GM23338 (cell line): ENCODE measurements at regions not wholly inside any gene's neighbourhood (a gene's known extent, or its start where the extent isn't known, plus 50 kb on each side); places are given as distances from the start of the nearest gene placed in this dataset.

Source experiments
- CREB1 ChIP-seq: fragments of 250-450 bp; sonication (Bioruptor Pico); IDR thresholded peaks from 2 replicates; pipeline ENCODE4 v1.5.0; 2020; ENCODE audit warnings: low read depth, mild to moderate bottlenecking, moderate library complexity
- EZH2 ChIP-seq: fragments of 200-600 bp; sonication (generic); IDR thresholded peaks from one replicate; pipeline ENCODE4 v1.8.0; 2017; ENCODE audit warnings: antibody characterized with exemption, mild to moderate bottlenecking, low read depth; ENCODE audit not compliant: unreplicated experiment
- EZH2phosphoT487 ChIP-seq: fragments of 200-600 bp; sonication (generic); IDR thresholded peaks from one replicate; pipeline ENCODE4 v1.8.1; 2018; ENCODE audit warnings: antibody characterized with exemption; ENCODE audit not compliant: unreplicated experiment
- JUNB ChIP-seq: IDR thresholded peaks from one replicate; pipeline ENCODE4 v1.6.1; 2016; ENCODE audit warnings: antibody characterized with exemption; ENCODE audit not compliant: unreplicated experiment
- NANOG ChIP-seq: IDR thresholded peaks from 2 replicates; pipeline ENCODE4 v1.6.1; 2016; ENCODE audit warnings: antibody characterized with exemption, borderline replicate concordance
- POLR2AphosphoS5 ChIP-seq: IDR thresholded peaks from 2 replicates; pipeline ENCODE4 v1.6.1; 2016; ENCODE audit warnings: antibody characterized with exemption, low read depth
- STAT1 ChIP-seq: IDR thresholded peaks from one replicate; pipeline ENCODE4 v1.6.1; 2016; ENCODE audit warnings: antibody characterized with exemption; ENCODE audit not compliant: unreplicated experiment
- ZNF114 ChIP-seq: fragments of 250-450 bp; sonication (Bioruptor Pico); IDR thresholded peaks from 2 replicates; pipeline ENCODE4 v1.5.0; 2020; ENCODE audit warnings: mild to moderate bottlenecking, moderate library complexity
- ZNF331 ChIP-seq: fragments of 250-450 bp; sonication (Bioruptor Pico); IDR thresholded peaks from 2 replicates; pipeline ENCODE4 v1.5.0; 2020; ENCODE audit warnings: low read depth, mild to moderate bottlenecking, moderate library complexity
- TF ChIP-seq, protein P1 (sequence below), 2 experiments: fragments of 200-600 bp in 1 of 2; sonication (generic) in 1 of 2; conservative IDR thresholded peaks; 2 replicates each; pipeline versions ENCODE4 v1.5.1 to v1.6.1; 2016 to 2017; ENCODE audit warnings: antibody characterized with exemption in 2 of 2, low read depth in 2 of 2, mild to moderate bottlenecking in 2 of 2, moderate library complexity in 1 of 2
- TF ChIP-seq, protein P2 (sequence below): IDR thresholded peaks from 2 replicates; pipeline ENCODE4 v1.6.1; 2016; ENCODE audit warnings: antibody characterized with exemption
- TF ChIP-seq, protein P3 (sequence below): IDR thresholded peaks from one replicate; pipeline ENCODE4 v1.6.1; 2018; ENCODE audit warnings: antibody characterized with exemption; ENCODE audit not compliant: unreplicated experiment
- TF ChIP-seq, protein P4 (sequence below): fragments of 250-450 bp; sonication (Bioruptor Pico); IDR thresholded peaks from 2 replicates; pipeline ENCODE4 v1.5.0; 2020; ENCODE audit warnings: mild to moderate bottlenecking, moderate library complexity

DNA sequence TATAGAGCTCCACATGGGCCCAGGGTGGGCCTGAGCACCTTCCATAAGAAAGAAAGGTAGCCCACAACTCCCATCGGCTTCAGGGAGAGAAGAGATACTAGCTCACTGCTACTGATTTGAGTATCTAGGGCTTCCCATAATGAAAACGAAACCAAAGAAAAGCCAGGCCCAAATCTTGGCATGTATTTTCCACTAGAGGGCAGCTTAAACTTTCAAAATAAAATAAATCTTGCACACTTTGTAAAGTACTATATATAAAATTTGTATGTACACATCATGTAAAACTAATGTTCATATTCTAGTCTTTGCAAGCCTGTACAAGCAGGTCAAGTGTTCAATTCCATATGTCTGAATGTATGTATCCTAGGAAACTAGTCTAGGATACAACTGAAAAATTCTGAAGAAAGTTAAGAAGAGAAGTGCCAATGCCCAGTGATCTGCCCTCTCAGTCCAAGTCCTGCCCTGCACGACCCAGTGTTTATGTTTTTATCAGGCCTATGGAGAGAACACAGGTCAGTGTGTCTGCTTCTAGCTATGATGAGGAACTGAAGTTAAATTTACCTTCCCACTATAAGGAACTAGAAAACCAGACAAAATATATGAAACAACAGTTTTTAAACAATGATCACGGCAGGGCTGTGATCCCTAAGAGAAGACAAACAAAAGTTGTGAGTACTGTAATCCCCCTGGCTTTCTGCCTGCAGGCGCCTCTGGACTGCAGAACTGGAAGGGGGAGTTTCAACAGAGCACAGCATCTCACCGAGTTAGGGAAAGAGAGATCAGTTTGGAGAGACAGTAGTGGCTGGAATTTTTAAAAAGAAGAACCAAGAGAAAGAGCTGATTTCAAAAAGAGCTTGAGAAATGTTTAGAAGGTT lies 475.7 kb downstream of the UQCRFS1 start:
- TF ChIP-seq, protein P1, sequence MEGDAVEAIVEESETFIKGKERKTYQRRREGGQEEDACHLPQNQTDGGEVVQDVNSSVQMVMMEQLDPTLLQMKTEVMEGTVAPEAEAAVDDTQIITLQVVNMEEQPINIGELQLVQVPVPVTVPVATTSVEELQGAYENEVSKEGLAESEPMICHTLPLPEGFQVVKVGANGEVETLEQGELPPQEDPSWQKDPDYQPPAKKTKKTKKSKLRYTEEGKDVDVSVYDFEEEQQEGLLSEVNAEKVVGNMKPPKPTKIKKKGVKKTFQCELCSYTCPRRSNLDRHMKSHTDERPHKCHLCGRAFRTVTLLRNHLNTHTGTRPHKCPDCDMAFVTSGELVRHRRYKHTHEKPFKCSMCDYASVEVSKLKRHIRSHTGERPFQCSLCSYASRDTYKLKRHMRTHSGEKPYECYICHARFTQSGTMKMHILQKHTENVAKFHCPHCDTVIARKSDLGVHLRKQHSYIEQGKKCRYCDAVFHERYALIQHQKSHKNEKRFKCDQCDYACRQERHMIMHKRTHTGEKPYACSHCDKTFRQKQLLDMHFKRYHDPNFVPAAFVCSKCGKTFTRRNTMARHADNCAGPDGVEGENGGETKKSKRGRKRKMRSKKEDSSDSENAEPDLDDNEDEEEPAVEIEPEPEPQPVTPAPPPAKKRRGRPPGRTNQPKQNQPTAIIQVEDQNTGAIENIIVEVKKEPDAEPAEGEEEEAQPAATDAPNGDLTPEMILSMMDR (conservative IDR thresholded peaks at IDR 0.05; ENCODE audit: low read depth in 2 of 2), result peak; percentile 49 to 84
- TF ChIP-seq POLR2AphosphoS5 (no peak), EZH2 (no peak), EZH2phosphoT487 (no peak), JUNB (no peak), CREB1 (CRISPR knock-in tag) (no peak), NANOG (no peak), STAT1 (no peak), ZNF114 (CRISPR knock-in tag) (no peak), ZNF331 (CRISPR knock-in tag) (no peak)
- TF ChIP-seq, protein P2, sequence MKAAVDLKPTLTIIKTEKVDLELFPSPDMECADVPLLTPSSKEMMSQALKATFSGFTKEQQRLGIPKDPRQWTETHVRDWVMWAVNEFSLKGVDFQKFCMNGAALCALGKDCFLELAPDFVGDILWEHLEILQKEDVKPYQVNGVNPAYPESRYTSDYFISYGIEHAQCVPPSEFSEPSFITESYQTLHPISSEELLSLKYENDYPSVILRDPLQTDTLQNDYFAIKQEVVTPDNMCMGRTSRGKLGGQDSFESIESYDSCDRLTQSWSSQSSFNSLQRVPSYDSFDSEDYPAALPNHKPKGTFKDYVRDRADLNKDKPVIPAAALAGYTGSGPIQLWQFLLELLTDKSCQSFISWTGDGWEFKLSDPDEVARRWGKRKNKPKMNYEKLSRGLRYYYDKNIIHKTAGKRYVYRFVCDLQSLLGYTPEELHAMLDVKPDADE, result no peak
- TF ChIP-seq, protein P3, sequence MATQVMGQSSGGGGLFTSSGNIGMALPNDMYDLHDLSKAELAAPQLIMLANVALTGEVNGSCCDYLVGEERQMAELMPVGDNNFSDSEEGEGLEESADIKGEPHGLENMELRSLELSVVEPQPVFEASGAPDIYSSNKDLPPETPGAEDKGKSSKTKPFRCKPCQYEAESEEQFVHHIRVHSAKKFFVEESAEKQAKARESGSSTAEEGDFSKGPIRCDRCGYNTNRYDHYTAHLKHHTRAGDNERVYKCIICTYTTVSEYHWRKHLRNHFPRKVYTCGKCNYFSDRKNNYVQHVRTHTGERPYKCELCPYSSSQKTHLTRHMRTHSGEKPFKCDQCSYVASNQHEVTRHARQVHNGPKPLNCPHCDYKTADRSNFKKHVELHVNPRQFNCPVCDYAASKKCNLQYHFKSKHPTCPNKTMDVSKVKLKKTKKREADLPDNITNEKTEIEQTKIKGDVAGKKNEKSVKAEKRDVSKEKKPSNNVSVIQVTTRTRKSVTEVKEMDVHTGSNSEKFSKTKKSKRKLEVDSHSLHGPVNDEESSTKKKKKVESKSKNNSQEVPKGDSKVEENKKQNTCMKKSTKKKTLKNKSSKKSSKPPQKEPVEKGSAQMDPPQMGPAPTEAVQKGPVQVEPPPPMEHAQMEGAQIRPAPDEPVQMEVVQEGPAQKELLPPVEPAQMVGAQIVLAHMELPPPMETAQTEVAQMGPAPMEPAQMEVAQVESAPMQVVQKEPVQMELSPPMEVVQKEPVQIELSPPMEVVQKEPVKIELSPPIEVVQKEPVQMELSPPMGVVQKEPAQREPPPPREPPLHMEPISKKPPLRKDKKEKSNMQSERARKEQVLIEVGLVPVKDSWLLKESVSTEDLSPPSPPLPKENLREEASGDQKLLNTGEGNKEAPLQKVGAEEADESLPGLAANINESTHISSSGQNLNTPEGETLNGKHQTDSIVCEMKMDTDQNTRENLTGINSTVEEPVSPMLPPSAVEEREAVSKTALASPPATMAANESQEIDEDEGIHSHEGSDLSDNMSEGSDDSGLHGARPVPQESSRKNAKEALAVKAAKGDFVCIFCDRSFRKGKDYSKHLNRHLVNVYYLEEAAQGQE, result no peak
- TF ChIP-seq, protein P4, sequence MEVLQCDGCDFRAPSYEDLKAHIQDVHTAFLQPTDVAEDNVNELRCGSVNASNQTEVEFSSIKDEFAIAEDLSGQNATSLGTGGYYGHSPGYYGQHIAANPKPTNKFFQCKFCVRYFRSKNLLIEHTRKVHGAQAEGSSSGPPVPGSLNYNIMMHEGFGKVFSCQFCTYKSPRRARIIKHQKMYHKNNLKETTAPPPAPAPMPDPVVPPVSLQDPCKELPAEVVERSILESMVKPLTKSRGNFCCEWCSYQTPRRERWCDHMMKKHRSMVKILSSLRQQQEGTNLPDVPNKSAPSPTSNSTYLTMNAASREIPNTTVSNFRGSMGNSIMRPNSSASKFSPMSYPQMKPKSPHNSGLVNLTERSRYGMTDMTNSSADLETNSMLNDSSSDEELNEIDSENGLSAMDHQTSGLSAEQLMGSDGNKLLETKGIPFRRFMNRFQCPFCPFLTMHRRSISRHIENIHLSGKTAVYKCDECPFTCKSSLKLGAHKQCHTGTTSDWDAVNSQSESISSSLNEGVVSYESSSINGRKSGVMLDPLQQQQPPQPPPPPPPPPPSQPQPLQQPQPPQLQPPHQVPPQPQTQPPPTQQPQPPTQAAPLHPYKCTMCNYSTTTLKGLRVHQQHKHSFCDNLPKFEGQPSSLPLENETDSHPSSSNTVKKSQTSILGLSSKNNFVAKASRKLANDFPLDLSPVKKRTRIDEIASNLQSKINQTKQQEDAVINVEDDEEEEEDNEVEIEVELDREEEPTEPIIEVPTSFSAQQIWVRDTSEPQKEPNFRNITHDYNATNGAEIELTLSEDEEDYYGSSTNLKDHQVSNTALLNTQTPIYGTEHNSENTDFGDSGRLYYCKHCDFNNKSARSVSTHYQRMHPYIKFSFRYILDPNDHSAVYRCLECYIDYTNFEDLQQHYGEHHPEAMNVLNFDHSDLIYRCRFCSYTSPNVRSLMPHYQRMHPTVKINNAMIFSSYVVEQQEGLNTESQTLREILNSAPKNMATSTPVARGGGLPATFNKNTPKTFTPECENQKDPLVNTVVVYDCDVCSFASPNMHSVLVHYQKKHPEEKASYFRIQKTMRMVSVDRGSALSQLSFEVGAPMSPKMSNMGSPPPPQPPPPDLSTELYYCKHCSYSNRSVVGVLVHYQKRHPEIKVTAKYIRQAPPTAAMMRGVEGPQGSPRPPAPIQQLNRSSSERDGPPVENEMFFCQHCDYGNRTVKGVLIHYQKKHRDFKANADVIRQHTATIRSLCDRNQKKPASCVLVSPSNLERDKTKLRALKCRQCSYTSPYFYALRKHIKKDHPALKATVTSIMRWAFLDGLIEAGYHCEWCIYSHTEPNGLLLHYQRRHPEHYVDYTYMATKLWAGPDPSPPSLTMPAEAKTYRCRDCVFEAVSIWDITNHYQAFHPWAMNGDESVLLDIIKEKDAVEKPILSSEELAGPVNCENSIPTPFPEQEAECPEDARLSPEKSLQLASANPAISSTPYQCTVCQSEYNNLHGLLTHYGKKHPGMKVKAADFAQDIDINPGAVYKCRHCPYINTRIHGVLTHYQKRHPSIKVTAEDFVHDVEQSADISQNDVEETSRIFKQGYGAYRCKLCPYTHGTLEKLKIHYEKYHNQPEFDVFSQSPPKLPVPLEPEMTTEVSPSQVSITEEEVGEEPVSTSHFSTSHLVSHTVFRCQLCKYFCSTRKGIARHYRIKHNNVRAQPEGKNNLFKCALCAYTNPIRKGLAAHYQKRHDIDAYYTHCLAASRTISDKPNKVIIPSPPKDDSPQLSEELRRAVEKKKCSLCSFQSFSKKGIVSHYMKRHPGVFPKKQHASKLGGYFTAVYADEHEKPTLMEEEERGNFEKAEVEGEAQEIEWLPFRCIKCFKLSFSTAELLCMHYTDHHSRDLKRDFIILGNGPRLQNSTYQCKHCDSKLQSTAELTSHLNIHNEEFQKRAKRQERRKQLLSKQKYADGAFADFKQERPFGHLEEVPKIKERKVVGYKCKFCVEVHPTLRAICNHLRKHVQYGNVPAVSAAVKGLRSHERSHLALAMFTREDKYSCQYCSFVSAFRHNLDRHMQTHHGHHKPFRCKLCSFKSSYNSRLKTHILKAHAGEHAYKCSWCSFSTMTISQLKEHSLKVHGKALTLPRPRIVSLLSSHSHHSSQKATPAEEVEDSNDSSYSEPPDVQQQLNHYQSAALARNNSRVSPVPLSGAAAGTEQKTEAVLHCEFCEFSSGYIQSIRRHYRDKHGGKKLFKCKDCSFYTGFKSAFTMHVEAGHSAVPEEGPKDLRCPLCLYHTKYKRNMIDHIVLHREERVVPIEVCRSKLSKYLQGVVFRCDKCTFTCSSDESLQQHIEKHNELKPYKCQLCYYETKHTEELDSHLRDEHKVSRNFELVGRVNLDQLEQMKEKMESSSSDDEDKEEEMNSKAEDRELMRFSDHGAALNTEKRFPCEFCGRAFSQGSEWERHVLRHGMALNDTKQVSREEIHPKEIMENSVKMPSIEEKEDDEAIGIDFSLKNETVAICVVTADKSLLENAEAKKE (CRISPR knock-in tag), result no peak
